Vagina (tissue), 2 donors: ENCODE measurements at regions not wholly inside any gene's neighbourhood (a gene's known extent, or its start where the extent isn't known, plus 50 kb on each side); places are given as distances from the start of the nearest gene placed in this dataset.

ENCODE experiments used
- DNase-seq, 2 donors: peaks; one replicate each; pipeline ENCODE4 v3.0.0-alpha.2; 2017; ENCODE audit errors: extremely low spot score in 2 of 2
- H3K27ac ChIP-seq: fragments of 200-600 bp; sonication (generic); one replicate; pipeline ENCODE4 v1.5.1; 2019
- H3K27me3 ChIP-seq: fragments of 200-600 bp; sonication (generic); one replicate; pipeline ENCODE4 v1.5.1; 2019
- H3K36me3 ChIP-seq, 2 donors: fragments of 200-600 bp; sonication (generic); one replicate each; pipeline ENCODE4 v1.5.1; 2017 to 2019
- H3K4me1 ChIP-seq: fragments of 200-600 bp; sonication (generic); one replicate; pipeline ENCODE4 v1.5.1; 2019
- H3K4me3 ChIP-seq, 2 donors: fragments of 200-600 bp; sonication (generic); 1 replicate in 1 of 2; 2 replicates in 1 of 2; pipeline ENCODE4 v1.5.1; 2016 to 2019
- H3K9me3 ChIP-seq: fragments of 200-600 bp; sonication (generic); one replicate; pipeline ENCODE4 v1.5.1; 2019
- POLR2A ChIP-seq, 2 donors: fragments of 450-650 bp; IDR thresholded peaks; one replicate each; pipeline ENCODE4 v1.6.1; 2017; ENCODE audit warnings: antibody characterized with exemption in 2 of 2, mild to moderate bottlenecking in 2 of 2, moderate library complexity in 2 of 2
- POLR2AphosphoS5 ChIP-seq, 2 donors: sonication (generic); formaldehyde crosslinking; IDR thresholded peaks; one replicate each; pipeline ENCODE4 v1.9.0; 2017; ENCODE audit warnings: antibody characterized with exemption in 2 of 2, mild to moderate bottlenecking in 2 of 2, low read depth in 1 of 2; ENCODE audit not compliant: insufficient read depth in 1 of 2
- intact Hi-C: fragments of 100-400 bp; cut with DNase I; formaldehyde crosslinking; loops from one replicate; pipeline ENCODE4 v1.15.1; 2023
- TF ChIP-seq, protein P1 (sequence below), 3 experiments: fragments of 450-650 bp in 2 of 3; fragments of 200-600 bp in 1 of 3; sonication (generic) in 1 of 3; IDR thresholded peaks; one replicate each; pipeline ENCODE4 v1.5.1; 2017 to 2019; ENCODE audit warnings: antibody characterized with exemption in 3 of 3, mild to moderate bottlenecking in 2 of 3, moderate library complexity in 2 of 3

- H3K27me3 ChIP-seq, result peaks cover 4% of the 10 kb centered on the region
- intact Hi-C loops, result no loop called here
These were observed 404.5 kb upstream of the ASIC2 start for GRCh38 chr17:33697557-33697956.

GRCh38 chr17:33701910-33702309 is 408.8 kb upstream of the ASIC2 start:
- no peaks in the 10 kb centered on the region for H3K36me3 ChIP-seq
- H3K9me3 ChIP-seq, result no peaks in the 10 kb centered on the region
- H3K4me1 ChIP-seq, result no peaks in the 10 kb centered on the region
- H3K4me3 ChIP-seq, result no peak overlapping the region
- TF ChIP-seq POLR2AphosphoS5 (IDR thresholded peaks at IDR 0.05; ENCODE audit: insufficient read depth in 1 of 2, low read depth in 1 of 2) (no peak), POLR2A (IDR thresholded peaks at IDR 0.05) (no peak)
- TF ChIP-seq, protein P1, sequence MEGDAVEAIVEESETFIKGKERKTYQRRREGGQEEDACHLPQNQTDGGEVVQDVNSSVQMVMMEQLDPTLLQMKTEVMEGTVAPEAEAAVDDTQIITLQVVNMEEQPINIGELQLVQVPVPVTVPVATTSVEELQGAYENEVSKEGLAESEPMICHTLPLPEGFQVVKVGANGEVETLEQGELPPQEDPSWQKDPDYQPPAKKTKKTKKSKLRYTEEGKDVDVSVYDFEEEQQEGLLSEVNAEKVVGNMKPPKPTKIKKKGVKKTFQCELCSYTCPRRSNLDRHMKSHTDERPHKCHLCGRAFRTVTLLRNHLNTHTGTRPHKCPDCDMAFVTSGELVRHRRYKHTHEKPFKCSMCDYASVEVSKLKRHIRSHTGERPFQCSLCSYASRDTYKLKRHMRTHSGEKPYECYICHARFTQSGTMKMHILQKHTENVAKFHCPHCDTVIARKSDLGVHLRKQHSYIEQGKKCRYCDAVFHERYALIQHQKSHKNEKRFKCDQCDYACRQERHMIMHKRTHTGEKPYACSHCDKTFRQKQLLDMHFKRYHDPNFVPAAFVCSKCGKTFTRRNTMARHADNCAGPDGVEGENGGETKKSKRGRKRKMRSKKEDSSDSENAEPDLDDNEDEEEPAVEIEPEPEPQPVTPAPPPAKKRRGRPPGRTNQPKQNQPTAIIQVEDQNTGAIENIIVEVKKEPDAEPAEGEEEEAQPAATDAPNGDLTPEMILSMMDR (IDR thresholded peaks at IDR 0.05), result no peak
- H3K27me3 ChIP-seq, result peaks cover 4% of the 10 kb centered on the region
- no peak for DNase-seq
- no peak overlapping the region for H3K27ac ChIP-seq
- intact Hi-C loops, result no loop called here

More at GRCh38 chr17:33697557-33697956, 404.5 kb upstream of the ASIC2 start:
- Histone ChIP-seq H3K9me3 (no peaks in the 10 kb centered on the region), H3K27ac (no peak overlapping the region), H3K4me3 (no peak overlapping the region), H3K36me3 (no peaks in the 10 kb centered on the region), H3K4me1 (no peaks in the 10 kb centered on the region)
- TF ChIP-seq POLR2AphosphoS5 (IDR thresholded peaks at IDR 0.05; ENCODE audit: insufficient read depth in 1 of 2, low read depth in 1 of 2) (no peak), POLR2A (IDR thresholded peaks at IDR 0.05) (no peak)
- TF ChIP-seq, protein P1 (IDR thresholded peaks at IDR 0.05), result no peak
- no peak for DNase-seq

GRCh38 chr17:33704856-33705255 is 411.8 kb upstream of the ASIC2 start:
- Histone ChIP-seq H3K9me3 (no peaks in the 10 kb centered on the region), H3K36me3 (no peaks in the 10 kb centered on the region), H3K27ac (no peak overlapping the region), H3K27me3 (no peaks in the 10 kb centered on the region), H3K4me3 (no peak overlapping the region), H3K4me1 (no peaks in the 10 kb centered on the region)
- no peak for DNase-seq
- intact Hi-C loops, result no loop called here
- no peak for TF ChIP-seq POLR2A (IDR thresholded peaks at IDR 0.05)
- TF ChIP-seq POLR2AphosphoS5 (IDR thresholded peaks at IDR 0.05; ENCODE audit: insufficient read depth in 1 of 2, low read depth in 1 of 2), result no peak
- TF ChIP-seq, protein P1 (IDR thresholded peaks at IDR 0.05), result no peak

DNA sequence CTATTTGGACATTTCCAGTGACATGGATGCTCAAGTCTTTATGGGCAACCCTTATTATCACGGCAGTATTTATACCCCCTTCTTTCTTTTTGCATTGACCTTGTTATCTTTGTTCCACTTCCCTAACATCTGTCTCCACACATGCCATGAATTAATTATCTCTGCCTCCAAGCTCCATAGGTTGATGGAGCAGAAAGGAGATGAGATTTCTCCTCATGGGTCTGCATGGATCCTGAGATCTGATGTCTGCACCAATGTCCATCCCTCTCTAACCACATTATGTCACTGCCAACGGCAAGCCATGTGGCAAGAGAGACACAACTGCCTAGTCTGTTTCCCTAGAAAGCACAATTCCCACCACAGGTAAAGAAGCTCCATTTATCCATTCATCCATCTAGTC is 416.8 kb upstream of the ASIC2 start:
- TF ChIP-seq POLR2A (IDR thresholded peaks at IDR 0.05) (no peak), POLR2AphosphoS5 (IDR thresholded peaks at IDR 0.05; ENCODE audit: insufficient read depth in 1 of 2, low read depth in 1 of 2) (no peak)
- TF ChIP-seq, protein P1 (IDR thresholded peaks at IDR 0.05), result no peak
- Histone ChIP-seq H3K27me3 (no peaks in the 10 kb centered on the region), H3K4me3 (no peak overlapping the region), H3K36me3 (no peaks in the 10 kb centered on the region), H3K9me3 (no peaks in the 10 kb centered on the region), H3K4me1 (no peaks in the 10 kb centered on the region), H3K27ac (no peak overlapping the region)
- DNase-seq, result no peak
- intact Hi-C loops, result no loop called here

- Histone ChIP-seq H3K9me3 (no peaks in the 10 kb centered on the region), H3K4me1 (no peaks in the 10 kb centered on the region), H3K4me3 (no peak overlapping the region), H3K27me3 (no peaks in the 10 kb centered on the region), H3K36me3 (no peaks in the 10 kb centered on the region), H3K27ac (no peak overlapping the region)
- no peak for TF ChIP-seq POLR2AphosphoS5 (IDR thresholded peaks at IDR 0.05; ENCODE audit: insufficient read depth in 1 of 2, low read depth in 1 of 2)
- TF ChIP-seq, protein P1 (IDR thresholded peaks at IDR 0.05), result no peak
- TF ChIP-seq POLR2A (IDR thresholded peaks at IDR 0.05), result no peak
- DNase-seq, result no peak
- intact Hi-C loops, result no loop called here
These were observed 419.0 kb upstream of the ASIC2 start for GRCh38 chr17:33712120-33712519.
